A549 (cell line): ENCODE measurements at regions not wholly inside any gene's neighbourhood (a gene's known extent, or its start where the extent isn't known, plus 50 kb on each side); places are given as distances from the start of the nearest gene placed in this dataset.
"Not testable (repeated sequence)": the region's sequence is repeated elsewhere in the genome, so short reads cannot be mapped to it uniquely, and the experiment has no call there.

Experiments
- ATAC-seq, 2 experiments: fragments of 200-7000 bp in 1 of 2; fragments of >200 bp in 1 of 2; cut with Nextera tagmentation in 1 of 2; cut with Tn5 transposase in 1 of 2; 3 replicates each; pipeline versions ENCODE4 v1.8.0 to v1.9.1; 2018 to 2020; ENCODE audit warnings: mild to moderate bottlenecking in 1 of 2, moderate library complexity in 1 of 2
- CTCF ChIA-PET: fragments of 300-600 bp; sonication (Branson Sonifier 250); formaldehyde crosslinking; extraction: SDS; loops from one replicate; lab custom pipeline; 2021; ENCODE audit warnings: antibody characterized with exemption, inconsistent platforms; lab: Yijun Ruan, JAX
- POLR2A ChIA-PET: fragments of 350-600 bp; formaldehyde crosslinking; extraction: SDS; loops from one replicate; lab custom pipeline; 2021; ENCODE audit warnings: antibody characterized with exemption, inconsistent platforms; lab: Yijun Ruan, JAX
- DNase-seq, 2 experiments: peaks; one replicate each; pipeline versions ENCODE4 v3.0.0 to v3.0.0-alpha.2; 2011 to 2016; ENCODE audit warnings: low read depth in 1 of 2, low spot score in 1 of 2
- FAIRE-seq: peaks from 2 replicates; lab custom pipeline; 2011; peaks lifted over from hg19 to GRCh38; lab: Jason Lieb, UNC
- H3K27ac ChIP-seq, 2 experiments: fragments of >200 bp; sonication (Bioruptor Twin); formaldehyde crosslinking; 3 replicates each; pipeline ENCODE4 v1.5.1; 2016 to 2017
- H3K4me1 ChIP-seq: fragments of >200 bp; sonication (Bioruptor Twin); formaldehyde crosslinking; 3 replicates; pipeline ENCODE4 v1.6.1; 2016
- H3K4me2 ChIP-seq: fragments of >200 bp; sonication (Bioruptor Twin); formaldehyde crosslinking; 3 replicates; pipeline ENCODE4 v1.6.1; 2016
- H3K4me3 ChIP-seq: fragments of >200 bp; sonication (Bioruptor Twin); formaldehyde crosslinking; 3 replicates; pipeline ENCODE4 v1.5.1; 2016
- H3K9me3 ChIP-seq: fragments of >200 bp; sonication (Bioruptor Twin); formaldehyde crosslinking; 3 replicates; pipeline ENCODE4 v1.6.1; 2016
- CBX8 ChIP-seq: fragments of 200-600 bp; sonication (generic); IDR thresholded peaks from 2 replicates; pipeline ENCODE4 v1.6.1; 2016
- EHF ChIP-seq: fragments of 250-450 bp; sonication (Bioruptor Pico); IDR thresholded peaks from 2 replicates; pipeline ENCODE4 v1.5.0; 2020; ENCODE audit warnings: mild to moderate bottlenecking
- FOSB ChIP-seq: fragments of 250-450 bp; sonication (Bioruptor Pico); IDR thresholded peaks from 2 replicates; pipeline ENCODE4 v1.5.0; 2020; ENCODE audit warnings: mild to moderate bottlenecking, moderate library complexity
- FOSL2 ChIP-seq, 2 experiments: fragments of 450-650 bp in 1 of 2; fragments of >200 bp in 1 of 2; sonication (Bioruptor Twin) in 1 of 2; formaldehyde crosslinking; IDR thresholded peaks; 2 replicates each; pipeline versions ENCODE4 v1.5.0 to v1.6.1; 2016 to 2020; ENCODE audit warnings: mild to moderate bottlenecking in 1 of 2, moderate library complexity in 1 of 2
- HOXB13 ChIP-seq: fragments of 250-450 bp; sonication (Bioruptor Pico); IDR thresholded peaks from 2 replicates; pipeline ENCODE4 v1.5.0; 2020; ENCODE audit warnings: low read depth, mild to moderate bottlenecking, moderate library complexity
- JUN ChIP-seq, 2 experiments: fragments of >200 bp; sonication (Bioruptor Twin); formaldehyde crosslinking; IDR thresholded peaks; 2 replicates in 1 of 2; 3 replicates in 1 of 2; pipeline ENCODE4 v1.6.1; 2016 to 2017
- JUNB ChIP-seq: fragments of >200 bp; sonication (Bioruptor Twin); formaldehyde crosslinking; IDR thresholded peaks from 2 replicates; pipeline ENCODE4 v1.6.1; 2016
- MYC ChIP-seq: IDR thresholded peaks from 2 replicates; pipeline ENCODE4 v1.6.1; 2012; ENCODE audit warnings: mild to moderate bottlenecking, inconsistent platforms, low read length, improper control_type of control experiment, borderline replicate concordance
- RCOR1 ChIP-seq: fragments of 150-350 bp; IDR thresholded peaks from 2 replicates; pipeline ENCODE4 v1.6.1; 2014; ENCODE audit warnings: antibody characterized with exemption, low read length, low read depth
- RFX5 ChIP-seq: fragments of 450-650 bp; IDR thresholded peaks from 2 replicates; pipeline ENCODE4 v1.7.1; 2014; ENCODE audit warnings: antibody characterized with exemption, mild to moderate bottlenecking, moderate library complexity
- RNF2 ChIP-seq: fragments of 200-600 bp; sonication (generic); IDR thresholded peaks from 2 replicates; pipeline ENCODE4 v1.6.1; 2016; ENCODE audit warnings: low read depth, mild to moderate bottlenecking, antibody characterized with exemption, moderate library complexity, borderline replicate concordance
- TFCP2L1 ChIP-seq: fragments of 250-450 bp; sonication (Bioruptor Pico); IDR thresholded peaks from 2 replicates; pipeline ENCODE4 v1.5.0; 2021; ENCODE audit warnings: mild to moderate bottlenecking
- TP53 ChIP-seq: fragments of 250-450 bp; sonication (Bioruptor Pico); IDR thresholded peaks from 2 replicates; pipeline ENCODE4 v1.5.0; 2021; ENCODE audit warnings: mild to moderate bottlenecking, moderate library complexity
- WGBS: methylation state at CpG from one replicate; pipeline ENCODE4 v1.1.6; 2017; ENCODE audit errors: missing lambda C conversion rate; 5-methylcytosine and 5-hydroxymethylcytosine counted together
- TF ChIP-seq, protein P1 (sequence below): fragments of >200 bp; sonication (Bioruptor Twin); formaldehyde crosslinking; IDR thresholded peaks from 3 replicates; pipeline ENCODE4 v1.5.1; 2016
- TF ChIP-seq, protein P2 (sequence below): IDR thresholded peaks from 2 replicates; pipeline ENCODE4 v1.6.1; 2012
- TF ChIP-seq, protein P3 (sequence below): fragments of >200 bp; sonication (Bioruptor Twin); formaldehyde crosslinking; IDR thresholded peaks from 2 replicates; pipeline ENCODE4 v1.6.1; 2016
- TF ChIP-seq, protein P4 (sequence below): IDR thresholded peaks from 2 replicates; pipeline ENCODE4 v1.6.1; 2012

DNA sequence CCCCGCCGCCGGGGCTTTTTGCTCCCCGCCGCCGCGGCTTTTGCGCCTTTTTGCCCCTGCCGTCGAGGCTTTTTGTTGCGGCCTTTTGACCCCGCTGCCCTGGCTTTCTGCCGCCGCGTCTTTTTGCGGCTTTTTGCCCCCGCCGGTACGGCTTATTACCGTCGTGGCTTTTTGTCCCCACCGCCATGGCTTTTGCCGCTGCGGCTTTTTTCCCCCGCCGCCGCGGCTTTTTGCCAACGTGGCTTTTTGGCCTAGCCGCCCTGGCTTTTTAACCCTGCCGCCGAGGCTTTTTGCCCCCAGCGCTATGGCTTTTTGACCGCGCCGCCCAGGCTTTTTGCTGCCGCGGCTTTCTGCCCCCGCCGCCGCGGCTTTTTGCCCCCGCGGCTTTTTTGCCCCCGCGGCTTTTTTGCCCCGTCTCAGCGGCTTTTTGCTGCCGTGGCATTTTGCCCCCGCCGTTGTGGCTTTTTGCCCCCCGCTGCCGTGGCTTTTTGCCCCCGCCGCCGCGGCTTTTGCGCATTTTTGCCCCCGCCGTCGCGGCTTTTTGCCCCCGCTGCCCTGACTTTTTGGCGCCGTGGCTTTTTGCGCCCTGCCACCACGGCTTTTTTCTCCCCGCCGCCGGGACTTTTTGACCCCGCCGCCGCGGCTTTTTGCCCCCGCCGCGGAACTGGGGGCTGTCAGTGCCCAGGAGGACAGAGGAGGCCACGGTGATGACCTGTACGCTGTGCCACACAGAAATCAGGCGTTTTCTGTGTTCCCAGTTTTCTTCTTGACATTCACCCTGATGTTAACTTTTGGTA lies 4828.5 kb upstream of the OR11H1 start:
- POLR2A ChIA-PET, H3K4me3 ChIP-seq, H3K27ac ChIP-seq, ATAC-seq, DNase-seq, H3K9me3 ChIP-seq, H3K4me2 ChIP-seq, CTCF ChIA-PET, FAIRE-seq, H3K4me1 ChIP-seq: not testable (repeated sequence)
- 81% methylated on average over 57 of the region's 80 CpGs for WGBS

DNA sequence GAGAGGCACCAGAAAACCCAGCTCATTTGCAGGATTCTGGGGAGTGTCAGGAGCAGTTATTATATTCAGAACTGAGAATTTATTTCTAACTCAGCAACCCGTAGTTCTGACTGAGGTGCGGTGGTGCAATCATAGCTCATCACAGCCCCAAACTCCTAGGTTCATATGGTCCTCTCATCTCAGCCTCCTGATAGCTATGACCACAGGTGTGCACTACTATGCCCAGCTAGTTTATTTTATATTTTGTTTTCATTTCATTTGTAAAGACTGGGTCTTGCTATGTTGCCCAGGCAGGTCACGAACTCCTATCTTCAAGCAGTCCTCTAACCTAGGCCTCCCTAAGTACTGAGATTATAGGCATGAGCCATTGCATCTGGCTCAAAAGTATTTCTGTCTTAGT lies 4819.8 kb upstream of the OR11H1 start:
- H3K4me1 ChIP-seq, ATAC-seq, CTCF ChIA-PET, FAIRE-seq, POLR2A ChIA-PET, H3K27ac ChIP-seq, DNase-seq, H3K4me2 ChIP-seq, H3K4me3 ChIP-seq, H3K9me3 ChIP-seq: not testable (repeated sequence)
- 29% methylated on average over 3 of the region's 3 CpGs for WGBS

DNA sequence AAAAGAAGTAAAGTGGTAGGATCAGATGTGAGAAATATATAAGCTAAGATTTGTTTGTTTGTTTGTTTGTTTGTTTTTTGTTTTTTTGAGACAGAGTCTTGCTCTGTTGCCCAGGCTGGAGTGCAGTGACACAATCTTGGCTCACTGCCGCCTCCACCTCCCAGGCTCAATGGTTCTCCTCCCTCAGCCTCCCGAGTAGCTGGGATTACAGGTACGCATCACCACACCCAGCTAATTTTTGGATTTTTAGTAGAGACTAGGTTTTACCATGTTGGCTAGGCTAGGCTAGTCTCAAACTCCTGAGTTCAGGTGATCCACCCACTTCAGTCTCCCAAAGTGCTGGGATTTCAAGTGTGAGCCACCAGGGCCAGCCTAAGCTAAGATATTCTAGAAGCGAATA lies 4817.1 kb upstream of the OR11H1 start:
- WGBS: 2% methylated on average over 4 of the region's 4 CpGs
- H3K4me1 ChIP-seq, DNase-seq, H3K4me3 ChIP-seq, H3K4me2 ChIP-seq, ATAC-seq, CTCF ChIA-PET, FAIRE-seq, POLR2A ChIA-PET, H3K27ac ChIP-seq: not testable (repeated sequence)
- H3K9me3 ChIP-seq: peaks cover 10% of the 10 kb centered on the region

DNA sequence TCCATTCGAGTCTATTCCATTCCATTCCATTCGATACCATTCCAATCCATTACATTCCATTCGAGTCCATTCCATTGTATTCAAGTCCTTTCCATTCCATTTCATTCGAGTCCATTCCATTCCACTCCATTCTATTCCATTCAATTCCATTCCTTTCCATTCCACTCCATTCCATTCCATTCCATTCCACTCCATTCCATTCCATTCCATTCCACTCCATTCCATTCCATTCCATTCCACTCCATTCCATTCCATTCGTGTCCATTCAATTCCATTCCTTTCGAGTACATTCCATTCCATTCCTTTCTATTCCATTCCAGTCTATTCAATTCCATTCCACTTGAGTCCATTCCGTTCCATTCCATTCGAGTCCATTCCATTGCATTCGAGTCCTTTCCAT lies 4805.2 kb upstream of the OR11H1 start:
- H3K4me3 ChIP-seq, FAIRE-seq, H3K27ac ChIP-seq, CTCF ChIA-PET, H3K4me2 ChIP-seq, H3K4me1 ChIP-seq, DNase-seq, POLR2A ChIA-PET, ATAC-seq: not testable (repeated sequence)
- H3K9me3 ChIP-seq: peaks cover 13% of the 10 kb centered on the region; the same call in 2 of the 3 replicates
- WGBS: 3% methylated on average over 9 of the region's 9 CpGs

DNA sequence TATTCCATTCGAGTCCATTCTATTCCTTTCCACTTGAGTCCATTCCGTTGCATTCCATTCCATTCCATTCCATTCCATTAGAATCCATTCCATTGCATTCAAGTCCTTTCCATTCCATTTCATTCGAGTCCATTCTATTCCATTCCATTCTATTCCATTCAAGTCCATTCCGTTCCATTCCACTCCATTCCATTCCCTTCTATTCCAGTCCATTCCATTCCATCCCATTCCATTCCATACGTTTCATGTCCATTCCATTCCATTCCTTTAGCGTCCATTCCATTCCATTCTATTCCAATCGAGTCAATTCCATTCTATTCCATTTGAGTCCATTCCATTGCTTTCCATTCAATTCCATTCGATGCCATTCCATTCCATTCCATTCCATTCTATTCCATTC lies 4804.0 kb upstream of the OR11H1 start:
- H3K27ac ChIP-seq, ATAC-seq, H3K4me1 ChIP-seq, DNase-seq, POLR2A ChIA-PET, H3K4me3 ChIP-seq, CTCF ChIA-PET, H3K4me2 ChIP-seq, FAIRE-seq: not testable (repeated sequence)
- WGBS: 2% methylated on average over 8 of the region's 8 CpGs
- peaks cover 10% of the 10 kb centered on the region; the same call in 2 of the 3 replicates for H3K9me3 ChIP-seq

DNA sequence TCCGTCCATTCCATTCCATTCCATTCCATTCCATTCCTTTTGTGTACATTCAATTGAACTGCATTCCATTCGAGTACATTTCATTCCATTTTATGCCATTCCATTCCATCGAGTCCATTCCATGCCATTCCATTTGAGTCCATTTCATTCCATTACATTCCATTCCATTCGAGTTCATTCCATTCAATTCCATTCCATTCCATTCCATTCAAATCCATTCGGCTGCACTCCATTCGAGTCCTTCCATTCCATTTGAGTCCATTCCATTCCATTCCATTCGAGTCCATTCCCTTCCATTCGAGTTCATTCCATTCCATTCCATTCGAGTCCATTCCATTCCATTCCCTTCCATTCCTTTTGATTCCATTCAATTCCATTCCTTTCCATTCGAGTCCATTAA lies 4800.6 kb upstream of the OR11H1 start:
- H3K4me2 ChIP-seq: no peak overlapping the region
- FAIRE-seq (no peak), ATAC-seq (no peak), DNase-seq (no peak)
- no peak overlapping the region for H3K27ac ChIP-seq
- WGBS: 3% methylated on average over 10 of the region's 10 CpGs
- peaks cover 10% of the 10 kb centered on the region; the same call in 2 of the 3 replicates for H3K9me3 ChIP-seq
- H3K4me3 ChIP-seq: no peak overlapping the region
- TF ChIP-seq HOXB13 (CRISPR knock-in tag): no peak
- TF ChIP-seq, protein P1, sequence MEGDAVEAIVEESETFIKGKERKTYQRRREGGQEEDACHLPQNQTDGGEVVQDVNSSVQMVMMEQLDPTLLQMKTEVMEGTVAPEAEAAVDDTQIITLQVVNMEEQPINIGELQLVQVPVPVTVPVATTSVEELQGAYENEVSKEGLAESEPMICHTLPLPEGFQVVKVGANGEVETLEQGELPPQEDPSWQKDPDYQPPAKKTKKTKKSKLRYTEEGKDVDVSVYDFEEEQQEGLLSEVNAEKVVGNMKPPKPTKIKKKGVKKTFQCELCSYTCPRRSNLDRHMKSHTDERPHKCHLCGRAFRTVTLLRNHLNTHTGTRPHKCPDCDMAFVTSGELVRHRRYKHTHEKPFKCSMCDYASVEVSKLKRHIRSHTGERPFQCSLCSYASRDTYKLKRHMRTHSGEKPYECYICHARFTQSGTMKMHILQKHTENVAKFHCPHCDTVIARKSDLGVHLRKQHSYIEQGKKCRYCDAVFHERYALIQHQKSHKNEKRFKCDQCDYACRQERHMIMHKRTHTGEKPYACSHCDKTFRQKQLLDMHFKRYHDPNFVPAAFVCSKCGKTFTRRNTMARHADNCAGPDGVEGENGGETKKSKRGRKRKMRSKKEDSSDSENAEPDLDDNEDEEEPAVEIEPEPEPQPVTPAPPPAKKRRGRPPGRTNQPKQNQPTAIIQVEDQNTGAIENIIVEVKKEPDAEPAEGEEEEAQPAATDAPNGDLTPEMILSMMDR: no peak
- TF ChIP-seq, protein P2, sequence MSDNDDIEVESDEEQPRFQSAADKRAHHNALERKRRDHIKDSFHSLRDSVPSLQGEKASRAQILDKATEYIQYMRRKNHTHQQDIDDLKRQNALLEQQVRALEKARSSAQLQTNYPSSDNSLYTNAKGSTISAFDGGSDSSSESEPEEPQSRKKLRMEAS: no peak
- TF ChIP-seq RFX5: no peak
- TF ChIP-seq JUNB: no peak
- TF ChIP-seq, protein P3, sequence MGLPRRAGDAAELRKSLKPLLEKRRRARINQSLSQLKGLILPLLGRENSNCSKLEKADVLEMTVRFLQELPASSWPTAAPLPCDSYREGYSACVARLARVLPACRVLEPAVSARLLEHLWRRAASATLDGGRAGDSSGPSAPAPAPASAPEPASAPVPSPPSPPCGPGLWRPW: no peak
- no peak for TF ChIP-seq FOSL2 (IDR thresholded peaks at IDR 0.05)
- TF ChIP-seq FOSL2 (CRISPR knock-in tag; IDR thresholded peaks at IDR 0.05): no peak
- TF ChIP-seq CBX8: no peak
- TF ChIP-seq, protein P4, sequence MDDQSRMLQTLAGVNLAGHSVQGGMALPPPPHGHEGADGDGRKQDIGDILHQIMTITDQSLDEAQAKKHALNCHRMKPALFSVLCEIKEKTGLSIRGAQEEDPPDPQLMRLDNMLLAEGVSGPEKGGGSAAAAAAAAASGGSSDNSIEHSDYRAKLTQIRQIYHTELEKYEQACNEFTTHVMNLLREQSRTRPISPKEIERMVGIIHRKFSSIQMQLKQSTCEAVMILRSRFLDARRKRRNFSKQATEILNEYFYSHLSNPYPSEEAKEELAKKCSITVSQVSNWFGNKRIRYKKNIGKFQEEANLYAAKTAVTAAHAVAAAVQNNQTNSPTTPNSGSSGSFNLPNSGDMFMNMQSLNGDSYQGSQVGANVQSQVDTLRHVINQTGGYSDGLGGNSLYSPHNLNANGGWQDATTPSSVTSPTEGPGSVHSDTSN: no peak
- no peak for TF ChIP-seq JUN (IDR thresholded peaks at IDR 0.05)
- TF ChIP-seq MYC: no peak
- no peak for TF ChIP-seq RCOR1
- no peak for TF ChIP-seq RNF2
- no peak for TF ChIP-seq TFCP2L1 (CRISPR knock-in tag)
- TF ChIP-seq TP53 (CRISPR knock-in tag): no peak
- no peak for TF ChIP-seq EHF
- no peak for TF ChIP-seq FOSB (CRISPR knock-in tag)
- TF ChIP-seq, all 56 proteins: peak for 0
- ChIA-PET CTCF (no interaction called here), POLR2A (no interaction called here)
- no peaks in the 10 kb centered on the region for H3K4me1 ChIP-seq

DNA sequence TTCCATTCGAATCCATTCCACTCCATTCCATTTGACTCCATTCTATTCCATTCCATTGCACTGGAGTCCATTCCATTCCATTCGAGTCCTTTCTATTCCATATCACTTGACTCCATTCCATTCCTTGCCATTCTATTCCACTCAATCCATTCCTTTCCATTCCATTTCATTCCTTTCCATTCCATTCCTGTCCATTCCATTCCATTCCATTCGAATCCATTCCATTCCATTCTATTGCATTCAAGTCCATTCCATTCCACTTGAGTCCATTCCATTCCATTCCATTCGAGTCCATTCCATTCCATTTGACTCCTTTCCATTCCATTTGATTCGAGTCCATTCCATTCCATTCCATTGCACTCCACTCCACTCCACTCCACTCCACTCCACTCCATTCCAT lies 4798.0 kb upstream of the OR11H1 start:
- POLR2A ChIA-PET, DNase-seq, H3K4me2 ChIP-seq, H3K4me3 ChIP-seq, CTCF ChIA-PET, FAIRE-seq, H3K9me3 ChIP-seq, H3K4me1 ChIP-seq, H3K27ac ChIP-seq, ATAC-seq: not testable (repeated sequence)
- under 1% methylated on average over 5 of the region's 5 CpGs for WGBS
